Stomach (tissue), 8 donors: ENCODE measurements at regions not wholly inside any gene's neighbourhood (a gene's known extent, or its start where the extent isn't known, plus 50 kb on each side); places are given as distances from the start of the nearest gene placed in this dataset.

Experiments
- DNase-seq, 2 donors: peaks; one replicate each; pipeline versions ENCODE4 v3.0.0 to v3.0.0-alpha.2; 2013 to 2019
- H3K27ac ChIP-seq, 5 donors: fragments of 200-600 bp in 4 of 5; sonication (generic) in 4 of 5; one replicate each; pipeline ENCODE4 v1.5.1; 2013 to 2019; ENCODE audit warnings: mild to moderate bottlenecking in 1 of 5, moderate library complexity in 1 of 5
- H3K27me3 ChIP-seq, 3 donors: fragments of 200-600 bp; sonication (generic); one replicate each; pipeline ENCODE4 v1.5.1; 2017 to 2019; ENCODE audit warnings: mixed run types in 1 of 3
- H3K36me3 ChIP-seq, 4 donors: fragments of 200-600 bp; sonication (generic); 1 replicate in 3 of 4; 2 replicates in 1 of 4; pipeline ENCODE4 v1.5.1; 2016 to 2019
- H3K4me1 ChIP-seq, 4 donors: fragments of 200-600 bp; sonication (generic); one replicate each; pipeline ENCODE4 v1.5.1; 2016 to 2019
- H3K4me3 ChIP-seq, 4 donors: fragments of 200-600 bp; sonication (generic) in 3 of 4; one replicate each; pipeline ENCODE4 v1.5.1; 2016 to 2019; ENCODE audit warnings: mild to moderate bottlenecking in 1 of 4
- H3K9me3 ChIP-seq, 4 donors: fragments of 200-600 bp; sonication (generic); one replicate each; pipeline ENCODE4 v1.5.1; 2016 to 2019
- EP300 ChIP-seq: sonication (generic); formaldehyde crosslinking; IDR thresholded peaks from one replicate; pipeline ENCODE4 v1.6.1; 2017; ENCODE audit warnings: antibody characterized with exemption
- POLR2A ChIP-seq, 4 donors: fragments of 450-650 bp; IDR thresholded peaks; one replicate each; pipeline ENCODE4 v1.6.1; 2016; ENCODE audit warnings: antibody characterized with exemption in 4 of 4, control low read depth in 2 of 4, mild to moderate bottlenecking in 1 of 4, moderate library complexity in 1 of 4
- POLR2AphosphoS5 ChIP-seq, 3 donors: sonication (generic); formaldehyde crosslinking; IDR thresholded peaks; one replicate each; pipeline ENCODE4 v1.6.1; 2016; ENCODE audit warnings: antibody characterized with exemption in 3 of 3
- WGBS, 5 donors: extraction: QIAGEN DNeasy Blood & Tissue Kit in 3 of 5; methylation state at CpG; one replicate each; pipeline versions ENCODE4 v1.1.5 to v1.1.7; 2013 to 2018; 5-methylcytosine and 5-hydroxymethylcytosine counted together
- intact Hi-C: fragments of 100-400 bp; cut with DNase I; formaldehyde crosslinking; loops from one replicate; pipeline ENCODE4 v1.15.1; 2023; ENCODE audit warnings: low total_unique reads
- TF ChIP-seq, protein P1 (sequence below), 7 experiments: fragments of 450-650 bp in 4 of 7; fragments of 200-600 bp in 3 of 7; sonication (generic) in 3 of 7; IDR thresholded peaks; one replicate each; pipeline ENCODE4 v1.5.1; 2016 to 2019; ENCODE audit warnings: antibody characterized with exemption in 7 of 7, control low read depth in 2 of 7, mild to moderate bottlenecking in 1 of 7
- donor health status: healthy with polysubstance abuse.
- donor health status: Bipolar disorder and iron deficiency.
- donor health status: healthy.

DNA sequence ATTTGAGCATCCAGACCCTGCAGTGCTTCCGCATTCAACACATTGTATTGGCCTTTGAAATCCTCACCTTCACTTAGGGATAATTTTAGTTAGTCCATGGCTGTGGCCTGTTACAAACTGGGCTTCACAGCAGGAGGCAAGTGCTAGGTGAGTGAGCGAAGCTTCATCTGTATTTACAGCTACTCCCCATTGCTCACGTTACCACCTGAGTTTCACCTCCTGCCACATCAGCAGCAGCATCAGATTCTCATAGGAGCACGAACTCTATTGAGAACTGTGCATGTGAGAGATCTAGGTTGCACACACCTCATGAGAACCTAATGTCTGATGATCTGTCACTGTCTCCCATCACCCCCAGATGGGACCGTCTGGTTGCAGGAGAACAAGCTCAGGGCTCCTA lies 222.1 kb upstream of the NR2F2 start:
- H3K9me3 ChIP-seq = no peaks in the 10 kb centered on the region
- H3K4me1 ChIP-seq = no peaks in the 10 kb centered on the region
- H3K4me3 ChIP-seq = no peak overlapping the region
- no peaks in the 10 kb centered on the region for H3K36me3 ChIP-seq
- H3K27ac ChIP-seq = no peak overlapping the region
- no peak for TF ChIP-seq POLR2A (IDR thresholded peaks at IDR 0.05)
- TF ChIP-seq, protein P1, sequence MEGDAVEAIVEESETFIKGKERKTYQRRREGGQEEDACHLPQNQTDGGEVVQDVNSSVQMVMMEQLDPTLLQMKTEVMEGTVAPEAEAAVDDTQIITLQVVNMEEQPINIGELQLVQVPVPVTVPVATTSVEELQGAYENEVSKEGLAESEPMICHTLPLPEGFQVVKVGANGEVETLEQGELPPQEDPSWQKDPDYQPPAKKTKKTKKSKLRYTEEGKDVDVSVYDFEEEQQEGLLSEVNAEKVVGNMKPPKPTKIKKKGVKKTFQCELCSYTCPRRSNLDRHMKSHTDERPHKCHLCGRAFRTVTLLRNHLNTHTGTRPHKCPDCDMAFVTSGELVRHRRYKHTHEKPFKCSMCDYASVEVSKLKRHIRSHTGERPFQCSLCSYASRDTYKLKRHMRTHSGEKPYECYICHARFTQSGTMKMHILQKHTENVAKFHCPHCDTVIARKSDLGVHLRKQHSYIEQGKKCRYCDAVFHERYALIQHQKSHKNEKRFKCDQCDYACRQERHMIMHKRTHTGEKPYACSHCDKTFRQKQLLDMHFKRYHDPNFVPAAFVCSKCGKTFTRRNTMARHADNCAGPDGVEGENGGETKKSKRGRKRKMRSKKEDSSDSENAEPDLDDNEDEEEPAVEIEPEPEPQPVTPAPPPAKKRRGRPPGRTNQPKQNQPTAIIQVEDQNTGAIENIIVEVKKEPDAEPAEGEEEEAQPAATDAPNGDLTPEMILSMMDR (IDR thresholded peaks at IDR 0.05) = no peak
- no peak for TF ChIP-seq POLR2AphosphoS5 (IDR thresholded peaks at IDR 0.05)
- no peak for TF ChIP-seq EP300
- intact Hi-C loops = no loop called here
- no peaks in the 10 kb centered on the region for H3K27me3 ChIP-seq
- WGBS, 5 donors = 92 to 96% (median 94%) methylated on average over 5 of the region's 5 CpGs
- DNase-seq = no peak

DNA sequence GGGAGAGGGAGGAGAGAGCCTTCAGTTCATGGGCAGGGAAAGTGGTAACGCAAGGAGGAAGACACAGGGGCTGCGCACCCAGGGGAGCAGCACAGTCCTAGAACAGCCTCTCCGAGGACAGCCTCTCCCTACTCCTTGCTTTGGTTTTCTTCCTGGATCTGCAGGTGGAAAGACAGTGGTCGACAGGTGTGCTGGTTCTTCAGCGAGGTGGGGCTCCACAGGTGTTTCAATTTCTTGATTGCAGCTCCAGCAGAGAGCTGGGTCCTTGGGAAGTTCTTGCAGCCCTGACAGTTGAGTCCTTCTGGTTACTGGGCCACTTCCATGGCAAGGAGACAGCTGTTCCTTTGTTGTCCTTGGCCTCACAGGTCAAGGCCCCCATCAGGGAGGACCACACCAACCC lies 220.7 kb upstream of the NR2F2 start:
- Histone ChIP-seq H3K27me3 (no peaks in the 10 kb centered on the region), H3K9me3 (no peaks in the 10 kb centered on the region), H3K36me3 (no peaks in the 10 kb centered on the region), H3K4me1 (peaks cover 0 to 2% (median 0%) of the 10 kb centered on the region in 4 donors), H3K27ac (no peak overlapping the region), H3K4me3 (no peak overlapping the region)
- TF ChIP-seq, protein P1 (IDR thresholded peaks at IDR 0.05) = no peak
- TF ChIP-seq POLR2AphosphoS5 (IDR thresholded peaks at IDR 0.05) = no peak
- DNase-seq = no peak
- 90 to 98% (median 95%) methylated on average over 5 of the region's 5 CpGs for WGBS, 5 donors
- intact Hi-C loops = no loop called here

DNA sequence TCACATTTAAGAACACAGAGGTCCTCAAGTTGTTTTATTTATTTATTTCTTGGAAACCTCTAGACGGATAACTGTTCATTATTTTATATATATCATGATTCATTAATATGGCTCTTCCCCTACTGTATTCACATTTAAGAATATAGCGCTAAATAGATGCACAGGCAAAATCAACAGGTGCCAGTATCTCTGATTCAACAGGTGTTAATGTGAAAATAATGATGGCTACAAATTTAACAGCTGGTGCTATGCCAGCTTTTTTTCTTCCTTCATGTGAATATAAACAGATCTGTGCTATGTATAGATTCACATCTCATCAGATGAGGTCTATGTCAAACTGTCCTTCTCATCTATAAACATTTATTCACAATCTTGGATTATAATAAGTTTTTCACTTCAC lies 218.5 kb upstream of the NR2F2 start:
- Histone ChIP-seq H3K4me3 (no peak overlapping the region), H3K27me3 (no peaks in the 10 kb centered on the region), H3K36me3 (no peaks in the 10 kb centered on the region), H3K4me1 (peaks cover 0 to 12% (median 0%) of the 10 kb centered on the region in 4 donors), H3K27ac (no peak overlapping the region), H3K9me3 (no peaks in the 10 kb centered on the region)
- TF ChIP-seq, protein P1 (IDR thresholded peaks at IDR 0.05) = no peak
- TF ChIP-seq POLR2A (IDR thresholded peaks at IDR 0.05) (no peak), POLR2AphosphoS5 (IDR thresholded peaks at IDR 0.05) (no peak), EP300 (no peak)
- 93 to 99% (median 97%) methylated on average over 2 of the region's 2 CpGs for WGBS, 5 donors
- no peak for DNase-seq
- intact Hi-C loops = no loop called here

DNA sequence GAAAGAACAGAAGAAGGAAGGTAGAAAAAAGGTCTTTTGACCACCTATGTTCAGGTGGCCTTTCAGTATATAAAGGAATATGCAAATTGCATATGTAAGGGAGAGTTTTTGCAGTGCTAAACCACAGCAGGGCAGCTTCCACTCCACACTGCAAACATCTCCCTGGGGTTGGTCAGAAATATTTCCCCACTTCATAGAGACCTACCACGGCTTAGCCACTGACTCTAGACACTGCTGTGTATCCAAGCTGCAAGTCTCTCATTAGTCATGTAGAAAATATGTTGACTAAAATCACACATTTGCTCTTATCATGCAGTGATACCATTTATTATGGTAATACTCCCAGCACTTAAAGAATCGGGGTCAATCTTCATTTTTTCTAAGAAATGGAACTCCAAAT lies 214.9 kb upstream of the NR2F2 start:
- Histone ChIP-seq H3K4me1 (peaks cover 0 to 12% (median 0%) of the 10 kb centered on the region in 4 donors), H3K36me3 (no peaks in the 10 kb centered on the region), H3K27ac (no peak overlapping the region), H3K27me3 (no peaks in the 10 kb centered on the region), H3K9me3 (no peaks in the 10 kb centered on the region), H3K4me3 (no peak overlapping the region)
- 35 to 56% (median 43%) methylated on average over 2 of the region's 2 CpGs for WGBS, 5 donors
- intact Hi-C loops = no loop called here
- DNase-seq = no peak
- no peak for TF ChIP-seq POLR2AphosphoS5 (IDR thresholded peaks at IDR 0.05)

DNA sequence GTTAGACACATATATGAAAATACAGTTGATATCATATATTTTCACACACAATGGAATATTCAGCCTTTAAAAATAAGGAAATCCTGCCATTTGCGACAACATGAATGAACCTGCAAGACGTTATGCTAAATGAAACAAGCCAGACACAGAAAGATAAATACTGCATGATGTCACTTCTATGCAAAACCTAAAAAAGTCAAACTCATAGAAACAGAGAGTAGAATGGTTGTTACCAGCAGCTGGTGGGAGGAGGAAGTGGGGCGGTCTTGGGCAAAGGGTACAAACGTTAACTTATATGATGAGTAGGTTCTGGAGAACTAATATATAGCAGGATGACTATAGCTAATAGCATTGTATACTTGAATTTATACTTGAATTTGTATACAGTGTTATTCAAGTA lies 213.2 kb upstream of the NR2F2 start:
- no peaks in the 10 kb centered on the region for H3K9me3 ChIP-seq
- no peak for DNase-seq
- peaks cover 0 to 12% (median 0%) of the 10 kb centered on the region in 4 donors for H3K4me1 ChIP-seq
- intact Hi-C loops = no loop called here
- H3K4me3 ChIP-seq = no peak overlapping the region
- H3K27ac ChIP-seq = no peak overlapping the region
- TF ChIP-seq EP300 (no peak), POLR2AphosphoS5 (IDR thresholded peaks at IDR 0.05) (no peak), POLR2A (IDR thresholded peaks at IDR 0.05) (no peak)
- TF ChIP-seq, protein P1 (IDR thresholded peaks at IDR 0.05) = no peak
- 65 to 94% (median 79%) methylated on average over 4 of the region's 4 CpGs for WGBS, 5 donors
- H3K36me3 ChIP-seq = no peaks in the 10 kb centered on the region
- no peaks in the 10 kb centered on the region for H3K27me3 ChIP-seq
